Smooth muscle cell (in vitro differentiated cells): ENCODE measurements at regions not wholly inside any gene's neighbourhood (a gene's known extent, or its start where the extent isn't known, plus 50 kb on each side); places are given as distances from the start of the nearest gene placed in this dataset.
A peak's percentile ranks its signal among the peaks of the same experiment; 100 is the strongest.

ENCODE experiments used
- DNase-seq: peaks from one replicate; lab custom pipeline; 2025; ENCODE audit not compliant: unreplicated experiment; lab: John Stamatoyannopoulos, UW
- H2AFZ ChIP-seq: fragments of 200-600 bp; sonication (generic); 2 replicates; pipeline ENCODE4 v1.6.0; 2016; ENCODE audit warnings: antibody characterized with exemption, low read depth, mild to moderate bottlenecking
- H3F3A ChIP-seq: fragments of 200-600 bp; sonication (generic); 2 replicates; pipeline ENCODE4 v1.6.0; 2017; ENCODE audit warnings: antibody characterized with exemption, low read depth
- H3K27ac ChIP-seq: fragments of 200-600 bp; sonication (generic); 2 replicates; pipeline ENCODE4 v1.5.1; 2016; ENCODE audit warnings: low read depth, mild to moderate bottlenecking
- H3K27me3 ChIP-seq: fragments of 200-600 bp; sonication (generic); 2 replicates; pipeline ENCODE4 v1.6.1; 2016; ENCODE audit warnings: low read depth, mild to moderate bottlenecking
- H3K36me3 ChIP-seq: fragments of 200-600 bp; sonication (generic); 2 replicates; pipeline ENCODE4 v1.5.1; 2016; ENCODE audit warnings: low read depth
- H3K4me1 ChIP-seq: fragments of 200-600 bp; sonication (generic); 2 replicates; pipeline ENCODE4 v1.5.1; 2016; ENCODE audit warnings: low read depth
- H3K4me2 ChIP-seq: fragments of 200-600 bp; sonication (generic); 2 replicates; pipeline ENCODE4 v1.6.0; 2016; ENCODE audit warnings: mild to moderate bottlenecking
- H3K4me3 ChIP-seq: fragments of 200-600 bp; sonication (generic); 2 replicates; pipeline ENCODE4 v1.5.1; 2016; ENCODE audit warnings: mild to moderate bottlenecking
- H3K79me2 ChIP-seq: fragments of 200-600 bp; sonication (generic); 2 replicates; pipeline ENCODE4 v1.6.0; 2016; ENCODE audit warnings: low read depth, mild to moderate bottlenecking
- H3K9ac ChIP-seq: fragments of 200-600 bp; sonication (generic); 2 replicates; pipeline ENCODE4 v1.6.0; 2016; ENCODE audit warnings: low read depth
- H3K9me3 ChIP-seq: fragments of 200-600 bp; sonication (generic); replicated peaks from 2 replicates; pipeline ENCODE4 v1.5.1; 2016; ENCODE audit warnings: low read depth
- H4K20me1 ChIP-seq: fragments of 200-600 bp; sonication (generic); 2 replicates; pipeline ENCODE4 v1.6.0; 2016; ENCODE audit warnings: low read depth
- WGBS: methylation state at CpG from one replicate; pipeline ENCODE4 v1.1.7; 2016; ENCODE audit warnings: low lambda C conversion rate; 5-methylcytosine and 5-hydroxymethylcytosine counted together
- TF ChIP-seq, protein P1 (sequence below): fragments of 200-600 bp; sonication (generic); IDR thresholded peaks from 2 replicates; pipeline ENCODE4 v1.5.1; 2017; ENCODE audit warnings: borderline replicate concordance, mild to moderate bottlenecking, antibody characterized with exemption; ENCODE audit not compliant: insufficient read depth, poor library complexity, severe bottlenecking

DNA sequence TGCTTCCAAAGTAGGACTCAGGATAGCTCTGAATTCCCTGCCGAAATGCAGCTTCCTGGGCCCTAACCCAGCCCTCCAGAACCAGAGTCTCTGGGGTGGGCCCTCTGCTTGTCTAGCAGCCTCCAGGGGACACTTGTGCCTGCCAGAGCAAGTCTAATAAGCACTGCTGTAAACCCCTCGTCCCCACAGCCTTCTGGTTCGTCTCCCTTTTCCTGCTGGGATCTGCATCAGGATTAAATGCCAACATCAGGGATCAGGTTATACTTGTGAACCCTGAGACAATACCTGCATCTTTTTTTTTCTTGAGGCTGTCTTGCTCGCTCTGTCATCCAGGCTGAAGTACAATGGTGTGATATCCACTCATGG, 282.0 kb downstream of the SEC14L1 start:
- Histone ChIP-seq H3K4me3 (no peak overlapping the region), H3K4me1 (peaks cover 45% of the 10 kb centered on the region), H3K9ac (no peak overlapping the region), H2AFZ (no peak overlapping the region), H3K36me3 (no peaks in the 10 kb centered on the region), H3K79me2 (peaks cover 80% of the 10 kb centered on the region), H4K20me1 (peaks cover 100% of the 10 kb centered on the region), H3F3A (peaks cover 12% of the 10 kb centered on the region), H3K9me3 (no peaks in the 10 kb centered on the region), H3K27me3 (no peaks in the 10 kb centered on the region), H3K4me2 (no peak overlapping the region), H3K27ac (peak overlapping the region; percentile 77)
- 80% methylated on average over 4 of the region's 4 CpGs for whole genome bisulfite sequencing
- DNase-seq: no peak
- TF ChIP-seq, protein P1, sequence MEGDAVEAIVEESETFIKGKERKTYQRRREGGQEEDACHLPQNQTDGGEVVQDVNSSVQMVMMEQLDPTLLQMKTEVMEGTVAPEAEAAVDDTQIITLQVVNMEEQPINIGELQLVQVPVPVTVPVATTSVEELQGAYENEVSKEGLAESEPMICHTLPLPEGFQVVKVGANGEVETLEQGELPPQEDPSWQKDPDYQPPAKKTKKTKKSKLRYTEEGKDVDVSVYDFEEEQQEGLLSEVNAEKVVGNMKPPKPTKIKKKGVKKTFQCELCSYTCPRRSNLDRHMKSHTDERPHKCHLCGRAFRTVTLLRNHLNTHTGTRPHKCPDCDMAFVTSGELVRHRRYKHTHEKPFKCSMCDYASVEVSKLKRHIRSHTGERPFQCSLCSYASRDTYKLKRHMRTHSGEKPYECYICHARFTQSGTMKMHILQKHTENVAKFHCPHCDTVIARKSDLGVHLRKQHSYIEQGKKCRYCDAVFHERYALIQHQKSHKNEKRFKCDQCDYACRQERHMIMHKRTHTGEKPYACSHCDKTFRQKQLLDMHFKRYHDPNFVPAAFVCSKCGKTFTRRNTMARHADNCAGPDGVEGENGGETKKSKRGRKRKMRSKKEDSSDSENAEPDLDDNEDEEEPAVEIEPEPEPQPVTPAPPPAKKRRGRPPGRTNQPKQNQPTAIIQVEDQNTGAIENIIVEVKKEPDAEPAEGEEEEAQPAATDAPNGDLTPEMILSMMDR: no peak

DNA sequence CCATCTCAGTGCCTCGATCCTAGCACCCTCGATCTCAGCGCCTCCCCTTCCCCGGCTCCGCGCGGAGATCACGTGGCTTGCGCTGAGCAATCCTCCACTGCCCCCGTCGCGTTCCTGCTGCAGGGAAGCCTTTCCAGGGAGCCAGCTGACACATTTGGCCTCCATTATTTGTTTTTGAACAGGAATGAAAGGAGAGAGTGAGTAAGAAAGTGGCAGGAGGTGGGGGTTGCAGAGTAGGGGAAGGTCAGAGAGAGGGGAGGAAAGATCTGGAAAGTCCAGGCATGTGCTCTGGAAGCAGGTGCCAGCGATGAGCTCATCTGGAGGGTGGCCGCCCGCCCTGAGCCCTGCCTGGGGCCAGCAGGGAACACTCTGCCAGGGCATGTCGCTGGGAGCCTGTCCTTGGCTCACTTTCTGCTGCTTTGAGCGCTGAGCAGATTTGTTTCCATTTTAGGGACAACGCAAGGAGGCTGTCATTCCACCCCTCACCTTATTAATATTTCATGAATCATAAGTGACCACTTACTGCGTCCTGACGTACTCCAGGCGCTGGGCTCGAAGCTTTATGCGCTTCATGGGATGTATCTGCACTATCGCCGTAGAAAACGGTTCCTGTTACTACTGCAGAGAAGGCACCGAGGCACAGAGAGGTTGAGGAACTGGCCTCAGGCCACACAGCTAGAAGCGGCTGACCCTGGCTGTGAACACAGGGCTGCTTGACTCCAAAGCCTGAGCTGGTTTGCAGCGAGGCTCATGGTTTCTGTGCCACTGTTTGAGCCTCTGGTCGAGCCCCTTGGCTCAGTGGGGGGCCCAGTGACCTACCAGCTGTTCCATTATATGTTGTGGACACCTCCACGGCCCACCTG, 283.1 kb downstream of the SEC14L1 start:
- DNase-seq: no peak
- Histone ChIP-seq H4K20me1 (peaks cover 100% of the 10 kb centered on the region), H3K4me2 (no peak overlapping the region), H3F3A (peaks cover 22% of the 10 kb centered on the region), H3K79me2 (peaks cover 80% of the 10 kb centered on the region), H3K27ac (peak overlapping the region; percentile 78), H3K9me3 (no peaks in the 10 kb centered on the region), H3K27me3 (no peaks in the 10 kb centered on the region), H2AFZ (no peak overlapping the region), H3K4me1 (peaks cover 44% of the 10 kb centered on the region), H3K4me3 (no peak overlapping the region), H3K9ac (no peak overlapping the region), H3K36me3 (no peaks in the 10 kb centered on the region)
- WGBS: 86% methylated on average over 31 of the region's 31 CpGs
- TF ChIP-seq, protein P1: no peak

DNA sequence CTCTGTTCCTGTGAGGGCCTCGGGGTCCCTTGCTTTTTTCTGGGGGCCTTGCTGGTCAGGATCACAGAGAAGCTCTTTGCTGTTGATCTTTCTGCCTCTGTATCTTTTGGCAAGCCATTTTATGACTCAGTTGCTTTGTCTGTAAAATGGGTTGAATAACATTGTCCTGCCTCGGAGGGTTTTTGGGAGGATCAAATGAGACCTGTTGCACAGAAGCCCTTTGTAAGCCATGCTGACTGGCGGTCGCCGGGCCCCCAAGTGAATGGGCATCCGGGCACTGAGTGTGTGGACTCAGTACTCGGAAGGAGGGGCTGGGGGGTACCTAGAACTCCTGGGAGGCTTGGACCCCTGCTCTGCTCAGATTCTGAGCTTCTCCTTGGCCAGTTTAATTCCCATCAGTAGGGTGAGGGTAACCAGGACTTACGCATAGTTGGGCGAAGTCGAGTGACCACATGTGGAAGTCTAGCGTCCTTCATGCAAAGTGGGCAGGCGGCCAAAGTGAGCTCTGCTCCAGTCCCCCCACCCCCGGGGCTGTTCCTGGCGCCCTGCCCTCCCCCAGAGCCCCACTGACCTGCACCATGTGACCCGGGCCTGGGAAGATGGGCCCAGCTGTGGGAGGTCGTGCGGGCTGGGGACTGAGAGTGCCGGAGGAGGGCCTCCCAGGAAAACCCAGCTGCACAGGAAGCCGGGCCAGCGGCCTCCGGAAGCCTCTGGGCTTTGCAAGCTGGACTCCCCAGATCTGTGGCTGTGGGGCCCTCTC, 284.0 kb downstream of the SEC14L1 start:
- Histone ChIP-seq H3K9me3 (no peaks in the 10 kb centered on the region), H4K20me1 (peaks cover 100% of the 10 kb centered on the region), H3K4me1 (peaks cover 38% of the 10 kb centered on the region), H3K4me2 (peak overlapping the region; percentile 76), H3K36me3 (no peaks in the 10 kb centered on the region), H3F3A (peaks cover 24% of the 10 kb centered on the region), H3K4me3 (no peak overlapping the region), H2AFZ (no peak overlapping the region), H3K79me2 (peaks cover 75% of the 10 kb centered on the region), H3K27ac (peak overlapping the region; percentile 78), H3K27me3 (no peaks in the 10 kb centered on the region), H3K9ac (no peak overlapping the region)
- TF ChIP-seq, protein P1: no peak
- DNase-seq: peak; percentile 81
- 39% methylated on average over 21 of the region's 21 CpGs for WGBS
